Naive B cell (primary cell): ENCODE measurements at regions not wholly inside any gene's neighbourhood (a gene's known extent, or its start where the extent isn't known, plus 50 kb on each side); places are given as distances from the start of the nearest gene placed in this dataset.

Source experiments
- ATAC-seq, 2 donors: fragments of 150-1000 bp; cut with Tn5 transposase; 2 replicates each; pipeline ENCODE4 v1.10.0; 2021; ENCODE audit warnings: low read depth in 2 of 2, mild to moderate bottlenecking in 2 of 2, moderate library complexity in 2 of 2
- DNase-seq: peaks from one replicate; pipeline ENCODE4 v3.0.0; 2022
- H3K27ac Mint-ChIP-seq, 6 donors: one replicate each; pipeline ENCODE4 v1.8.0; 2020 to 2022; ENCODE audit warnings: mild to moderate bottlenecking in 6 of 6, mixed read lengths in 6 of 6, moderate library complexity in 5 of 6, inconsistent platforms in 2 of 6
- H3K27me3 Mint-ChIP-seq, 3 donors: one replicate each; pipeline ENCODE4 v1.8.0; 2021 to 2022; ENCODE audit warnings: mixed read lengths in 3 of 3, mild to moderate bottlenecking in 1 of 3
- H3K36me3 Mint-ChIP-seq, 2 donors: one replicate each; pipeline ENCODE4 v1.8.0; 2020 to 2022; ENCODE audit warnings: mixed read lengths in 2 of 2, inconsistent platforms in 1 of 2, mild to moderate bottlenecking in 1 of 2
- H3K4me1 Mint-ChIP-seq, 3 donors: one replicate each; pipeline ENCODE4 v1.8.0; 2020 to 2022; ENCODE audit warnings: mixed read lengths in 3 of 3, inconsistent platforms in 1 of 3, mild to moderate bottlenecking in 1 of 3, moderate library complexity in 1 of 3
- H3K4me3 Mint-ChIP-seq, 8 donors: one replicate each; pipeline ENCODE4 v1.8.0; 2020 to 2022; ENCODE audit warnings: mild to moderate bottlenecking in 8 of 8, mixed read lengths in 8 of 8, moderate library complexity in 8 of 8, inconsistent platforms in 2 of 8
- H3K9me3 Mint-ChIP-seq, 7 donors: one replicate each; pipeline ENCODE4 v1.8.0; 2020 to 2022; ENCODE audit warnings: mixed read lengths in 7 of 7, mild to moderate bottlenecking in 5 of 7, inconsistent platforms in 2 of 7, moderate library complexity in 1 of 7

DNA sequence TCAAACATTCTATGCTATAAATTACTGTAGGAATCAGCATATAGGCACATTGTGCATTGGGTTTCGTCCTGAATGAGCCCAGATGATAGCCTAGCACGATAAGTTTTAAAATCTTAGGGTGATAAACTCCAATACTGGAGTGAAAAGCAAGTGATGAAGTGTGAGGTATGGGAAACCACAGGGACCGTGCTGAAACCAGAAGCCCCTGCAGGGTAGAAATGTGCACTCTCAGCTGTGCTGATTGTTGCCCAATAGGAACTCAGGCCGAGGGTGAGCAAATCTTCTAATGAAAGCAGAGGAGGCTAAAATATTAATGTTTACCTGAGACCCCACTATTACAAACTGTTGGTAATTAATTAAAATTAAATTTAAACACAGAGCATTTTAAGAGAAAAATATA lies 1486.6 kb downstream of the AACS start:
- H3K4me1 Mint-ChIP-seq = no peaks in the 10 kb centered on the region
- H3K27me3 Mint-ChIP-seq = no peaks in the 10 kb centered on the region
- no peaks in the 10 kb centered on the region for H3K36me3 Mint-ChIP-seq
- no peak for DNase-seq
- H3K4me3 Mint-ChIP-seq = no peak overlapping the region
- peaks cover 0 to 6% (median 2%) of the 10 kb centered on the region in 7 donors for H3K9me3 Mint-ChIP-seq
- no peak for ATAC-seq
- H3K27ac Mint-ChIP-seq = no peak overlapping the region

DNA sequence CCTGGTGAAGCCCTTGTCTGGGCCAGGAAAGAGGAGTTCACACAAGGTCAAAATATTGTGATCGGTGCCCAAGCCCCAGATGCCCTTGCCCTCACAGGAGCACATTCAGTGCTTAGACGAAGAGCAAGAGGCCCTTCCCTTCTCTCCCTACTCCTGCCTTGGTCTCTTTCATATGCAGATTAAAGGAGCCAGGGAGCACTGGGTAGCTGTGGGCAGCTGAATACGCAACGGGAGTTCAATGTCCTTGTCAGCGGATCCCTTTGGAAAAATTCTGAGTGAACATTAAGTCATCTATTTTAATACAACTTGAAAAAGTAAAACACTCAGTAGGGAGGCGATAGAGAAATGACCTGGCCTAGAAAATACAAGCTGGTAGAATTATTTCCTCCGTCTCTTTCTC lies 1489.4 kb downstream of the AACS start:
- ATAC-seq (no peak), DNase-seq (no peak)
- Mint-ChIP-seq H3K27ac (no peak overlapping the region), H3K27me3 (no peaks in the 10 kb centered on the region), H3K4me1 (no peaks in the 10 kb centered on the region), H3K36me3 (no peaks in the 10 kb centered on the region), H3K9me3 (peaks cover 0 to 7% (median 1%) of the 10 kb centered on the region in 7 donors), H3K4me3 (no peak overlapping the region)

DNA sequence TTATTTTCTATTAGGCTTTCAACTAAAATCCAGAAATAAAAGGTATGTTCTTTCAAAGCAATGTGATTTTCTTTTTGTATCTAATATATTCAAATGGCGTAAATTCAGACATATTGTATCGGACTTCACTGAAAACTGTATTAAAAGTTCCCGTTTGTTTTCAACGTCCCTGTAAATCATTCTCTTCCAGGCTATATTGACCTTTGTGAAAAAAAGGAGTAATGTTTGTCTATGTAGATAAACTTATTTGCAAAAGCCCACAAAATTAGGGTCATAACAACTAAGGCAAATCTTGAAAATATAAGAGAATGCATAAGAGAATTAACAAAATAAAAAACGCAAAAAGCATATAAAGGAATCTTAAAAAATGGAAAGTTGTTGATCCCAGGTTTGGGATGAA lies 1492.4 kb downstream of the AACS start:
- Mint-ChIP-seq H3K27me3 (no peaks in the 10 kb centered on the region), H3K4me3 (no peak overlapping the region), H3K9me3 (peaks cover 0 to 7% (median 1%) of the 10 kb centered on the region in 7 donors), H3K27ac (no peak overlapping the region), H3K4me1 (no peaks in the 10 kb centered on the region), H3K36me3 (no peaks in the 10 kb centered on the region)
- DNase-seq (no peak), ATAC-seq (no peak)

DNA sequence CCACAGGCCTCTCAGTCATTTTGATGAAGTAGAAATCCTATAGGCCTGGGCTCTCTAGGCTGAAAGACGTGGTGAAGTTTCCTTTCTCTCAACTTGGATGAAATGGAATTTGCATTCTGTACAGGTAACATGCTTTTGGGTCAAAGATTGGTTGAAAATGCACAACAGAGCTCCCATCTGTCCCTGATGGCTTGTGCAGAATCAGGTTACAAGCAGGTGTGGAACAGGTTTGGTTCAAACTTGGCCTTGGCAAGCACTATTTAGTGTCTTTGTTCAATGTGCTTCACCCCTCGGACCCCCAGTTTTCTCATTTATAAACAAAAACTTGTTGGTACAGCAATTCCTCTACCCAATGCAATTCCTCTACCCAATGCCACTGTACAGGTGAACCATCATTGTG lies 1493.0 kb downstream of the AACS start:
- DNase-seq (no peak), ATAC-seq (no peak)
- Mint-ChIP-seq H3K27ac (no peak overlapping the region), H3K4me1 (no peaks in the 10 kb centered on the region), H3K36me3 (no peaks in the 10 kb centered on the region), H3K9me3 (peaks cover 0 to 7% (median 1%) of the 10 kb centered on the region in 7 donors), H3K27me3 (no peaks in the 10 kb centered on the region), H3K4me3 (no peak overlapping the region)

DNA sequence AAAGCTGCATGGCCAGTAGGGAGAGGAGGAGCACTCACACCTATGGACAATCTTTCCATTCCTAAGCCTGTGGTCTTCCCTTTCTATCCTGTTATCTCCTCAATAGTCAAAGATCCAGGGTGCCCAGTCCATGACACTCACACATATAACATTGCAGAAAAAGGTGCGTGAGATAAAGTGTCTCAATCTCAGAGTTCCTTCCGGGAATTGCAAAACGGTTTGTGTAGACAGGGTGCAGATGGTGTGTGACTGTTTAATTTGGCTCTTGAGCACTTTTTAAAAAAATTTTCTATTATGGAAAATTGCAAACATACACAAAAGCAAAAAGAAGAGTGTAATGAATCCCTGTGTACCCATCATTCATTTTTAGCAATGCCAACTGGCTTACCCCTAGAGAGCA lies 1493.6 kb downstream of the AACS start:
- ATAC-seq (no peak), DNase-seq (no peak)
- H3K4me1 Mint-ChIP-seq = no peaks in the 10 kb centered on the region
- H3K27ac Mint-ChIP-seq = no peak overlapping the region
- H3K27me3 Mint-ChIP-seq = no peaks in the 10 kb centered on the region
- H3K9me3 Mint-ChIP-seq = peaks cover 0 to 8% (median 2%) of the 10 kb centered on the region in 7 donors
- no peak overlapping the region for H3K4me3 Mint-ChIP-seq
- no peaks in the 10 kb centered on the region for H3K36me3 Mint-ChIP-seq

DNA sequence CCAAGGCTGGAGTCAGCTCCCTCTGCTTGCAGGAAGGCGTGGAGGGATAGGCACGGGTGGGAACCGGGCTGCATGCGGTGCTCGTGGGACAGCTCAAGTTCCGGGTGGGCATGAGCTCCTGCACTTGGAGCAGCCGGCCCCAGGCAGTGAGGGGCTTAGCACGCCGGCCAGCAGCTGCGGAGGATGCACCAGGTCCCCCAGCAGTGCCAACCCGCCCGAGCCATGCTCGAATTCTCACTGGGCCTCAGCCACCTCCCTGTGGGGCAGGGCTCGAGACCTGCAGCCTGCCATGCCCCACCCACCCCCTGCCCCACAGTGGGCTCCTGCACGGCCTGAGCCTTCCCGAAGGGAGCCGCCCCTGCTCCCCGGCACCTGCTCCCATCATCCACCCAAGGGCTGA lies 1501.8 kb downstream of the AACS start:
- H3K36me3 Mint-ChIP-seq = no peaks in the 10 kb centered on the region
- H3K27me3 Mint-ChIP-seq = no peaks in the 10 kb centered on the region
- no peak for DNase-seq
- no peak overlapping the region for H3K4me3 Mint-ChIP-seq
- H3K9me3 Mint-ChIP-seq = peaks cover 2 to 15% (median 6%) of the 10 kb centered on the region in 7 donors
- no peaks in the 10 kb centered on the region for H3K4me1 Mint-ChIP-seq
- no peak overlapping the region for H3K27ac Mint-ChIP-seq
- no peak for ATAC-seq

DNA sequence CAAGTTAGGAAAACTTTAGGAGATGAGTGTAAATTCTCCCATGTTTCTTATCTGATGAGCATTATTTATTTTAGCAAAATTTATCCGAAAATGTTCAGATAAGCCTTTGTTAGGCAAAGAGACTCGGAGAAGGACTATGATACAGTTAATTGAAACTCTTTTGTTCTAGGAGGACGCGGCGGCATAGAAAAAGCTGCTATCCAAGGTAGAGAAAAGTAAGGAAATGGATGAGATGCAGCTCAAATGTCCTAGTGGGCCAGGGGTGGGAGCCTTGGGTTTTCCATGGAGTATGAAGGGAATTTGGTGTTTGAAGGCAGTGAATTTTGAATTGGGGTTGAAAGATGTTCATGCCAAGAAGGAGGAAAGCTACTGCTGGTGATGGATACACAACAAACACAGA lies 1504.5 kb downstream of the AACS start:
- no peak overlapping the region for H3K4me3 Mint-ChIP-seq
- no peaks in the 10 kb centered on the region for H3K27me3 Mint-ChIP-seq
- H3K4me1 Mint-ChIP-seq = no peaks in the 10 kb centered on the region
- no peaks in the 10 kb centered on the region for H3K36me3 Mint-ChIP-seq
- H3K27ac Mint-ChIP-seq = no peak overlapping the region
- ATAC-seq (no peak), DNase-seq (no peak)
- peaks cover 0 to 13% (median 6%) of the 10 kb centered on the region in 7 donors for H3K9me3 Mint-ChIP-seq

DNA sequence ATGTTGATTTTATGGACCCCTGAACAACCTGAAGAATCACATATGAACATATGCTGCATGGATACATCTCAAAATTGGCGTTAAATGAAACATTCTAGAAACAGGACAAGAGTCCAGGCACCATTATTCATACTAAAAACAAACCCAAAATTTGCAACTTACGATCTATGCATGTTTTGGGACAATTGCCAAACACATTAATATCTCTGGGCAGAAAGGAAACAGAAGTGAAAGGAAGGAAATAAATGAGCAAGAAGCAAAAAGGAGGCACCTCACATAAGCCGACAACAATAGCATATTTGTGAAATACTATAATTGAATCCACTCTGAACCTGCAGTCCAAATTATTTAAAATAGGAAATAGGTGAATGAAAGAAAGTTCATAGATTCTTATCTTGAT lies 1505.3 kb downstream of the AACS start:
- Mint-ChIP-seq H3K27ac (no peak overlapping the region), H3K36me3 (no peaks in the 10 kb centered on the region), H3K9me3 (peaks cover 0 to 13% (median 5%) of the 10 kb centered on the region in 7 donors), H3K27me3 (no peaks in the 10 kb centered on the region), H3K4me3 (no peak overlapping the region), H3K4me1 (no peaks in the 10 kb centered on the region)
- ATAC-seq (no peak), DNase-seq (no peak)

DNA sequence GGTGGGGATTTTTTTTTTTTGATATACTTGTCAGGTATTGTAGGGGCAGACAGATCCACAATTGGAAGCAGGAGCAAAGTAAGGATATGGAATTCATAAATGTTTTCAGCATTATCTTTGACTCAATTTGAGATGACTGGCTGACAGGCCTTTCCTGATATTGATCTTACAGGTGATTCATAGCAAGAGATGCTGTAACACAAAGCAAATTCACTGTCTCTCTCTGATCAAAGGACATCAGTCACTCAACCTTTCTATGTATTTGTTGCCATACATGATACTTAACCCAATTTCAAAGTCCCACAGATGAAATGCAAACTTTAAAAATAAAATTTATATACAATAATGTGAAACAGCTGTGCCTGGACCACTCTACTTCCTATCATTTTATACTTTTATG lies 1506.9 kb downstream of the AACS start:
- DNase-seq (no peak), ATAC-seq (no peak)
- peaks cover 0 to 15% (median 2%) of the 10 kb centered on the region in 7 donors for H3K9me3 Mint-ChIP-seq
- no peaks in the 10 kb centered on the region for H3K27me3 Mint-ChIP-seq
- no peak overlapping the region for H3K4me3 Mint-ChIP-seq
- no peaks in the 10 kb centered on the region for H3K4me1 Mint-ChIP-seq
- no peaks in the 10 kb centered on the region for H3K36me3 Mint-ChIP-seq
- H3K27ac Mint-ChIP-seq = no peak overlapping the region

DNA sequence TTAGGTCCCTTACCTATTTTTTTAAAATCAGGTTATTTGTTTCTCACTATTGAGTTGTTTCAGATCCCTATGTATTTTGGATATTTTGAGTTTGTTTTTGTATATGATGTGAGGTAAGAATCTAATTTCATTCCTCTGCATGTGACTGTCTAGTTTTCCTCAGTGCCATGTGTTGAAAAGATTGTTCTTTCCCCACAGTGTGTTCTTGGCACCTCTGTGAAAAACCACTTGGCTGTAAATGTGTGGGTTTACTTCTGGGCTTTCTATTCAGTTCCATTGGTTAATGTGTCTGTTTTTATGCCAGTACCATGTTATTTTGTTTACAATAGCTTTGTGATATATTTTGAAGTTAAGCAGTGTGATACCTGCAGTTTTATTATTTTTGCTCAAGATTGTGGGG lies 1516.4 kb downstream of the AACS start:
- Mint-ChIP-seq H3K4me1 (no peaks in the 10 kb centered on the region), H3K27ac (peak overlapping the region in 1 of 6 donors; percentile 29), H3K4me3 (no peak overlapping the region), H3K27me3 (no peaks in the 10 kb centered on the region), H3K36me3 (no peaks in the 10 kb centered on the region), H3K9me3 (peaks cover 0 to 6% (median 2%) of the 10 kb centered on the region in 7 donors)
- DNase-seq (no peak), ATAC-seq (no peak)

DNA sequence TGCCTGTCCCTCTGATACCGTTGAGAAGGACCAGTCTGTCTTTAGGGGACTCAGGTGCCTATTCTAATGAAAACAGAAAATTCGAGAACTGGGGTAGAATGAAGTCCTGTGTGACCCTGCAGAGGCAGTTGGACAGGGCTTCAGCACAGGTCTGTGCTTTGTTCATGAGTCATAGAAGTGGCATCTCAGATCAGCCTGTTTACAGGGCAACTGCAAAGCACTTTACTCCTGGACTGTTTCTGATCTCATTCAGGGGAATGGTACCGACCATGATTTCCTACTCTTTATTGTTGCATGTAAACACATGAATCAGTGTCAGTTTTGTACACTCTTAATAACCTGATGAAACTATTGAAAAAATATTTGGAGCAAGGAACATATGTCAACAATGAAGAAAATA lies 1517.0 kb downstream of the AACS start:
- peaks cover 0 to 8% (median 2%) of the 10 kb centered on the region in 7 donors for H3K9me3 Mint-ChIP-seq
- ATAC-seq (no peak), DNase-seq (no peak)
- H3K4me1 Mint-ChIP-seq = no peaks in the 10 kb centered on the region
- no peaks in the 10 kb centered on the region for H3K36me3 Mint-ChIP-seq
- no peaks in the 10 kb centered on the region for H3K27me3 Mint-ChIP-seq
- H3K4me3 Mint-ChIP-seq = no peak overlapping the region
- H3K27ac Mint-ChIP-seq = no peak overlapping the region

DNA sequence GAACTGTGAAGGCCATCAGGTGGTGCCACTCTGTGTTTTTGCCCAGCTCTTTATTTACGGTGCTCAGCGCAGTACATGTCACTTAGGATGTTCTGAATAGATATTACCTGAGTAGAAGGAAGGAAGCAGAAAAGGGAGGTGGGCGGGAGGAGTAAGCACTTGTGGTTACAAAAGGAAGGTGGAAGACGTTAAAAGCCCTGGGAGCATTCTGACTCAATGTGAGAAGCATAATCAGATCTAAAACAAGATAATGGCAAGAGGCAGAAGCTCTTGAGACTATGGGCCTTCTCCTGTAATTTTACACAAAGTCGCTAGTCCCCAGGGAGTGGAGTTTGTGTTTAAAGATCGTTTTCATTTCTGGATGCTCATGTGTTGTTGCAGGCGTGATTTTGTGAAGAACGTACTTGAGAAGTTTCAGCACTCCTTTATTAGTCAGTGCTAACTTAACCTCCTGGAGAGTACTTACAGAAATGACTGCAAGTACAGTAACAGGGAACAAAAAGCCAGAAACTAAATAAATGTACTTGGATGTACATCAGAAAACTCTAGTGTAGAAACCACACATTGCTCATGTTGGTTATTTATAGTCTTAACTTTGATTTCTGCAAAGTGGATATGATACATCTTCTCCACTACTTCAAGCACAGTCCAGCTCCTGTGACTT lies 1523.5 kb downstream of the AACS start:
- H3K4me1 Mint-ChIP-seq = no peaks in the 10 kb centered on the region
- no peak overlapping the region for H3K4me3 Mint-ChIP-seq
- no peak for ATAC-seq
- H3K9me3 Mint-ChIP-seq = peaks cover 0 to 8% (median 1%) of the 10 kb centered on the region in 7 donors
- no peaks in the 10 kb centered on the region for H3K36me3 Mint-ChIP-seq
- H3K27me3 Mint-ChIP-seq = no peaks in the 10 kb centered on the region
- DNase-seq = no peak
- no peak overlapping the region for H3K27ac Mint-ChIP-seq

DNA sequence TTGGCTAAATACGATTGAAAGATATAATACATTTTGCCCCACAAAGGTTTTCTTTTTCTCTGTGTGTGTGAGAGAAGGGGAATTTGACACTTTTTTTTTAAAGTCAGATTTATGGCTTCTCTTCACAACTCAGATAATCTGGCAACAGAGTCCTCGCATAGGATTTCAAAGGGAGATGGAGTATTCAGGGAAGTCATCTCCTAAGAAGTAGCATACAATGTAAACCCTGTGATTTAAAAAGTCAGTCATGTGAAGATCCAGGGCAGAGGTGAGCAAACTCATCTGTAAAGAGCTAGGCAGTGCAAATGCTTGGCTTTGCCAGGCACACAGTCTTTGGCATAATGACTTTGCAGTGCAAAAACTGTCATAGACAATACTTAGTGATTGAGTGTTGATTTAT lies 1526.3 kb downstream of the AACS start:
- H3K27me3 Mint-ChIP-seq = no peaks in the 10 kb centered on the region
- no peaks in the 10 kb centered on the region for H3K4me1 Mint-ChIP-seq
- H3K27ac Mint-ChIP-seq = no peak overlapping the region
- DNase-seq (no peak), ATAC-seq (no peak)
- peaks cover 0 to 8% (median 0%) of the 10 kb centered on the region in 7 donors for H3K9me3 Mint-ChIP-seq
- no peaks in the 10 kb centered on the region for H3K36me3 Mint-ChIP-seq
- H3K4me3 Mint-ChIP-seq = no peak overlapping the region

DNA sequence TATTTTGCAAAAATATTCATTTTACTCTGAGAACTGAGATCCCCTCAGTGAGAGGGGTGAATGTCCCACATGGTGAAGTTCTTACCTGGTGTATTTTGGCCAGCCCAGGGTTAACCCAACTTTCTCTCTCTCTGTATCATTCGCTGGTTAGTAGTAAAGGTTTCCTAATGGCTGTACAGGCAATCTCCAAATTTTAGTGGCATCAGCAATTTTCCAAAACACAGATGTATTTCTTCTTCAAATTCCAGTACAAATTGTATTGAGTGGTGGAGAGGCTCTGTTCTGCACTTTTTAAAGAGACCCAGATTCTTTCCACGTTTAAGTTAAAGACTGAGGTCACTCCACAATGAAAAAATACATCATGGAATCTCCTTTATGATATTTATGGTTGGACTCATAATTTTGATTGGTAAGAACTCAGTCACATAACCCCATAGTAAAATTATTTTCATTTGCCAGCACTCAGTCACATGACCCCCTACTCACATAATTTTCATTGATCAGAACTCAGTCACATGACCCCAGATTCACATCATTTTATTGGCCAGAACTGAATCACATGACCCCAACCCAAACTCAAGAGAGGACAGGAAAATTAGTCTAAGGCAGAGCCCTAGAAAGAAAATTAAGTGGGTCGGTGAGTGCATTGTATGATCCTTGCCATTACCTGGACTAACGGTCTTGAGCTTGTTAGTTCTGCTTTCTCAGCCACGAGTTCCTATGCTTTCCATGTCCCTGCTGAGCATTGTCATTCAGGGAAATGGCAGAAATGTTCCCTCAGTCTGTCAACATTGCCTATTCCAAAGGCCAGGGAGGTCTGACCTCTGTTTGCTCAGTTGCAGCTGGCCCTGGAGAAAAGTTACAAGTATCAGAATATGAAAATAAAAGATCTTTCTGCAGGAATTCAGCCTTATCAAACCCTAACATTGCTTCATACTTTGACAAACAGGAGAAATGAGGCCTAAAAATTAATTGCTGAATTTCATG lies 1536.2 kb downstream of the AACS start:
- Mint-ChIP-seq H3K9me3 (peaks cover 0 to 10% (median 5%) of the 10 kb centered on the region in 7 donors), H3K4me3 (no peak overlapping the region), H3K36me3 (no peaks in the 10 kb centered on the region), H3K4me1 (no peaks in the 10 kb centered on the region), H3K27me3 (no peaks in the 10 kb centered on the region), H3K27ac (no peak overlapping the region)
- no peak for ATAC-seq
- no peak for DNase-seq
